ENCODE measurements at regions not wholly inside any gene's neighbourhood (a gene's known extent, or its start where the extent isn't known, plus 50 kb on each side); places are given as distances from the start of the nearest gene placed in this dataset.

- no peak for TF ChIP-seq POLR2A (IDR thresholded peaks at IDR 0.05; ENCODE audit: low read depth)
- no peak for TF ChIP-seq CTCF (IDR thresholded peaks at IDR 0.05)
- no peak for TF ChIP-seq POLR2AphosphoS5 (IDR thresholded peaks at IDR 0.05)
Observed at GRCh38 chr10:123478116-123478515, 188.0 kb upstream of the GPR26 start.
